H9 (cell line): ENCODE measurements at regions not wholly inside any gene's neighbourhood (a gene's known extent, or its start where the extent isn't known, plus 50 kb on each side); places are given as distances from the start of the nearest gene placed in this dataset.

Source experiments
- DNase-seq: peaks from one replicate; pipeline ENCODE4 v3.0.0-alpha.2; 2017
- H2AFZ ChIP-seq: one replicate; pipeline ENCODE4 v1.6.1; 2013; ENCODE audit warnings: mild to moderate bottlenecking, low read length, control low read depth, moderate library complexity
- H2AK5ac ChIP-seq: 2 replicates; pipeline ENCODE4 v1.6.1; 2013; ENCODE audit warnings: low read length, control low read depth, mixed read lengths; ENCODE audit not compliant: insufficient read length
- H2BK120ac ChIP-seq: one replicate; pipeline ENCODE4 v1.6.1; 2013; ENCODE audit warnings: low read depth, mild to moderate bottlenecking, low read length, control low read depth, inconsistent platforms; ENCODE audit not compliant: poor library complexity, severe bottlenecking
- H2BK12ac ChIP-seq: 2 replicates; pipeline ENCODE4 v1.6.1; 2013; ENCODE audit warnings: low read length, control low read depth, mixed read lengths, low read depth; ENCODE audit not compliant: insufficient read length
- H2BK15ac ChIP-seq: 2 replicates; pipeline ENCODE4 v1.6.1; 2013; ENCODE audit warnings: low read depth, low read length, control low read depth
- H2BK20ac ChIP-seq: one replicate; pipeline ENCODE4 v1.6.1; 2013; ENCODE audit warnings: low read depth, mild to moderate bottlenecking, low read length, control low read depth, inconsistent platforms; ENCODE audit not compliant: poor library complexity, severe bottlenecking
- H2BK5ac ChIP-seq: 2 replicates; pipeline ENCODE4 v1.6.1; 2013; ENCODE audit warnings: low read length, control low read depth, mixed read lengths; ENCODE audit not compliant: insufficient read length
- H3K14ac ChIP-seq: 2 replicates; pipeline ENCODE4 v1.6.1; 2013; ENCODE audit warnings: low read length, control low read depth; ENCODE audit not compliant: insufficient read depth
- H3K18ac ChIP-seq: 2 replicates; pipeline ENCODE4 v1.6.1; 2013; ENCODE audit warnings: low read depth, mild to moderate bottlenecking, mixed read lengths, low read length, control low read depth; ENCODE audit not compliant: insufficient read length
- H3K23ac ChIP-seq: 2 replicates; pipeline ENCODE4 v1.6.1; 2013; ENCODE audit warnings: low read length, control low read depth, mixed read lengths, low read depth; ENCODE audit not compliant: insufficient read length
- H3K23me2 ChIP-seq: 2 replicates; pipeline ENCODE4 v1.6.1; 2013; ENCODE audit warnings: low read depth, mild to moderate bottlenecking, mixed read lengths, low read length, control low read depth; ENCODE audit not compliant: insufficient read length, poor library complexity, severe bottlenecking
- H3K27ac ChIP-seq: 2 replicates; pipeline ENCODE4 v1.5.1; 2013; ENCODE audit warnings: low read length, control low read depth, mixed read lengths, low read depth; ENCODE audit not compliant: insufficient read length
- H3K27me3 ChIP-seq: 2 replicates; pipeline ENCODE4 v1.6.1; 2013; ENCODE audit warnings: low read length, control low read depth, inconsistent platforms; ENCODE audit not compliant: insufficient read depth
- H3K4ac ChIP-seq: 2 replicates; pipeline ENCODE4 v1.6.1; 2013; ENCODE audit warnings: low read depth, mild to moderate bottlenecking, control low read depth, inconsistent platforms, low read length, moderate library complexity
- H3K4me1 ChIP-seq: 2 replicates; pipeline ENCODE4 v1.6.1; 2013; ENCODE audit warnings: low read length, control low read depth, inconsistent platforms; ENCODE audit not compliant: insufficient read depth
- H3K4me2 ChIP-seq: 2 replicates; pipeline ENCODE4 v1.6.1; 2013; ENCODE audit warnings: low read length, control low read depth, mixed read lengths; ENCODE audit not compliant: insufficient read length, insufficient read depth
- H3K56ac ChIP-seq: 2 replicates; pipeline ENCODE4 v1.6.1; 2013; ENCODE audit warnings: low read depth, mild to moderate bottlenecking, mixed read lengths, low read length, control low read depth; ENCODE audit not compliant: insufficient read length
- H3K79me1 ChIP-seq: 2 replicates; pipeline ENCODE4 v1.6.1; 2013; ENCODE audit warnings: low read depth, mild to moderate bottlenecking, moderate library complexity, low read length, control low read depth, inconsistent platforms; ENCODE audit not compliant: insufficient read depth, poor library complexity, severe bottlenecking
- H3K79me2 ChIP-seq: 2 replicates; pipeline ENCODE4 v1.6.1; 2013; ENCODE audit warnings: low read length, control low read depth, inconsistent platforms; ENCODE audit not compliant: insufficient read depth
- H3K9ac ChIP-seq: 2 replicates; pipeline ENCODE4 v1.6.1; 2013; ENCODE audit warnings: low read length, control low read depth, mixed read lengths; ENCODE audit not compliant: insufficient read length; ENCODE audit errors: extremely low read depth
- H3K9me3 ChIP-seq: one replicate; pipeline ENCODE4 v1.6.1; 2013; ENCODE audit warnings: low read depth, low read length, inconsistent platforms; ENCODE audit not compliant: control insufficient read depth
- H3T11ph ChIP-seq: one replicate; pipeline ENCODE4 v1.6.1; 2013; ENCODE audit warnings: mild to moderate bottlenecking, low read length, control low read depth, inconsistent platforms
- H4K20me1 ChIP-seq: one replicate; pipeline ENCODE4 v1.6.1; 2013; ENCODE audit not compliant: control insufficient read depth, insufficient read length, insufficient read depth
- H4K5ac ChIP-seq: 2 replicates; pipeline ENCODE4 v1.6.1; 2013; ENCODE audit warnings: low read depth, mild to moderate bottlenecking, mixed read lengths, low read length, control low read depth; ENCODE audit not compliant: insufficient read length
- H4K8ac ChIP-seq: replicated peaks from 2 replicates; pipeline ENCODE4 v1.6.1; 2013; ENCODE audit warnings: low read length, control low read depth, mixed read lengths, low read depth; ENCODE audit not compliant: insufficient read length
- H4K91ac ChIP-seq: 2 replicates; pipeline ENCODE4 v1.6.1; 2013; ENCODE audit warnings: low read depth, mild to moderate bottlenecking, moderate library complexity, mixed read lengths, low read length, control low read depth; ENCODE audit not compliant: insufficient read length
- H3K27ac Mint-ChIP-seq, 3 experiments: 2 replicates in 2 of 3; 3 replicates in 1 of 3; pipeline ENCODE4 v1.8.0; 2020 to 2021; ENCODE audit warnings: mixed read lengths in 3 of 3, mild to moderate bottlenecking in 1 of 3, moderate library complexity in 1 of 3
- H3K27me3 Mint-ChIP-seq: 2 replicates; pipeline ENCODE4 v1.8.0; 2021; ENCODE audit warnings: low read depth, mild to moderate bottlenecking, moderate library complexity, mixed read lengths
- H3K36me3 Mint-ChIP-seq, 3 experiments: 2 replicates in 2 of 3; 3 replicates in 1 of 3; pipeline ENCODE4 v1.8.0; 2020 to 2021; ENCODE audit warnings: low read depth in 3 of 3, mixed read lengths in 3 of 3; ENCODE audit not compliant: insufficient read depth in 1 of 3
- H3K4me1 Mint-ChIP-seq, 2 experiments: 2 replicates each; pipeline ENCODE4 v1.8.0; 2020; ENCODE audit warnings: mixed read lengths in 2 of 2
- H3K4me3 Mint-ChIP-seq, 2 experiments: 2 replicates in 1 of 2; 3 replicates in 1 of 2; pipeline ENCODE4 v1.8.0; 2020 to 2021; ENCODE audit warnings: mild to moderate bottlenecking in 2 of 2, mixed read lengths in 2 of 2, moderate library complexity in 1 of 2
- H3K9me3 Mint-ChIP-seq, 2 experiments: 2 replicates in 1 of 2; 3 replicates in 1 of 2; pipeline ENCODE4 v1.8.0; 2020; ENCODE audit warnings: mild to moderate bottlenecking in 2 of 2, mixed read lengths in 2 of 2, moderate library complexity in 1 of 2
- CTCF ChIP-seq: fragments of 200-600 bp; sonication (generic); conservative IDR thresholded peaks from 3 replicates; pipeline ENCODE4 v1.8.0; 2021; ENCODE audit warnings: antibody characterized with exemption, mild to moderate bottlenecking
- WGBS: extraction: QIAGEN DNeasy Blood & Tissue Kit; methylation state at CpG from one replicate; pipeline ENCODE4 v1.1.7; 2013; ENCODE audit warnings: missing lambda C conversion rate, low lambda C conversion rate, mixed read lengths; ENCODE audit not compliant: insufficient read length; ENCODE audit errors: extremely low coverage; 5-methylcytosine and 5-hydroxymethylcytosine counted together

DNA sequence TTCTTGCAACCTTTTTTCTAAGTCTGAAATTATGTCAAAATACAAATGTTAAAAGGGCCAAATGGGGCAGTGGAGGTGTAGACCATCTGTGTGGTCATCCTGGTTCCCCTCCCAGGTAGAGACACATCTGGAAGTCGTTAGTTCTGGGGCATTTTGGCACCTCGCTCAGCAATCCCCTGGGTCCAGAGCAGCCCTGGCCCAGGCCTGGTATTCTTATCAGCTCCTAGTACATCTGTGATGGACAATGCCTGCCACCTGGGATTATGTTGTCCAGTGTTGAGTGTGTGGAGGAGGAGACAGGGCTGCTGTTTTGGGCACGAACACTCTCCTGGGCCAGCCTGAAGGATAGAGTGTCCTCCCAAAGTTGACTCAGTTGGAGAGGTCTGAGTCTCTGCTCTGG is 74.8 kb downstream of the GADD45G start:
- H2BK12ac ChIP-seq, result peak overlapping the region; percentile 47
- WGBS, result no CpG with 5 or more reads among the region's 3 CpGs
- Mint-ChIP-seq H3K9me3 (peaks cover 11 to 19% of the 10 kb centered on the region in 2 experiments; a peak in 4 of 5 replicates), H3K27me3 (peaks cover 6% of the 10 kb centered on the region), H3K4me1 (peaks cover 57 to 65% of the 10 kb centered on the region in 2 experiments), H3K4me3 (no peak overlapping the region), H3K36me3 (peaks cover 0 to 17% (median 3%) of the 10 kb centered on the region in 3 experiments; a peak in 3 of 7 replicates), H3K27ac (peak overlapping the region in 2 of 3 experiments; percentile 35 to 74; a peak in 3 of 7 replicates)
- no peak overlapping the region for H3K4ac ChIP-seq
- H3K79me2 ChIP-seq, result no peaks in the 10 kb centered on the region
- no peak overlapping the region for H4K91ac ChIP-seq
- H3T11ph ChIP-seq, result no peak overlapping the region
- H2BK15ac ChIP-seq, result no peak overlapping the region
- no peak overlapping the region for H2AFZ ChIP-seq
- H3K56ac ChIP-seq, result no peak overlapping the region
- no peak overlapping the region for H3K23ac ChIP-seq
- peaks cover 8% of the 10 kb centered on the region for H3K9me3 ChIP-seq
- no peak overlapping the region for H4K8ac ChIP-seq
- no peak overlapping the region for H2AK5ac ChIP-seq
- peaks cover 16% of the 10 kb centered on the region for H3K4me1 ChIP-seq
- no peak overlapping the region for H2BK20ac ChIP-seq
- DNase-seq, result no peak
- no peak overlapping the region for H2BK120ac ChIP-seq
- H3K27me3 ChIP-seq, result no peaks in the 10 kb centered on the region
- H3K9ac ChIP-seq, result no peak overlapping the region
- no peak for TF ChIP-seq CTCF
- no peak overlapping the region for H4K5ac ChIP-seq
- H3K23me2 ChIP-seq, result no peaks in the 10 kb centered on the region
- no peak overlapping the region for H3K4me2 ChIP-seq
- H3K18ac ChIP-seq, result no peak overlapping the region
- H4K20me1 ChIP-seq, result no peaks in the 10 kb centered on the region
- H3K79me1 ChIP-seq, result no peaks in the 10 kb centered on the region
- no peak overlapping the region for H3K27ac ChIP-seq
- H3K14ac ChIP-seq, result no peak overlapping the region; the same call in 1 of the 2 replicates
- H2BK5ac ChIP-seq, result no peak overlapping the region
